Jurkat, Clone E6-1 (cell line): ENCODE measurements at regions not wholly inside any gene's neighbourhood (a gene's known extent, or its start where the extent isn't known, plus 50 kb on each side); places are given as distances from the start of the nearest gene placed in this dataset.
"Not testable (repeated sequence)": the region's sequence is repeated elsewhere in the genome, so short reads cannot be mapped to it uniquely, and the experiment has no call there.

Experiments used
- DNase-seq: peaks from one replicate; pipeline ENCODE4 v3.0.0-alpha.2; 2011; ENCODE audit warnings: low read depth, low spot score
- H3K4me3 ChIP-seq: 2 replicates; pipeline ENCODE4 v1.5.1; 2011; ENCODE audit warnings: mild to moderate bottlenecking, low read length, control low read depth, moderate library complexity

DNA sequence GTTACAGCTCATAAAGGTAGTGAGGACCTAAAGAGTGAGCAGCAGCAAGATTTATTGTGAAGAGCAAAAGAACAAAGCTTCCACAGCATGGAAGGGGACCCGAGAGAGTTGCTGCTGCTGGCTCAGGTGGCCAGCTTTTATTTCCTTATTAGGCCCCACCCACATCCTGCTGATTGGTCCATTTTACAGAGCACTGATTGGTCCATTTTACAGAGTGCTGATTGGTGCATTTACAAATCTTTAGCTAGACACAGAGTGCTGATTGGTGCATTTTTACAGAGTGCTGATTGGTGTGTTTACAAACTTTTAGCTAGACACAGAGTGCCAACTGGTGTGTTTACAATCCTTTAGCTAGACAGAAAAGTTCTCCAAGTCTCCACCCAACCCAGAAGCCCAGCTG, 256.2 kb upstream of the HTR1E start:
- H3K4me3 ChIP-seq = not testable (repeated sequence)

DNA sequence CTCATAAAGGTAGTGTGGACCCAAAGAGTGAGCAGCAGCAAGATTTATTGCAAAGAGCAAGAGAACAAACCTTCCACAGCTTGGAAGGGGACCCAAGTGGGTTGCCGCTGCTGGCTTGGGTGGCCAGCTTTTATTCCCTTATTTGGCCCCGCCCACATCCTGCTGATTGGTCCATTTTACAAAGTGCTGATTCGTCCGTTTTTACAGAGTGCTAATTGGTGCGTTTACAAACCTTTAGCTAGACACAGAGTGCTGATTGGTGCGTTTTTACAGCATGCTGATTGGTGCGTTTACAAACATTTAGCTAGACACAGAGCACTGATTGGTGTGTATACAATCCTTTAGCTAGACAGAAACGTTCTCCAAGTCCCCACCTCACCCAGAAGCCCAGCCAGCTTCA, 265.2 kb upstream of the HTR1E start:
- H3K4me3 ChIP-seq, DNase-seq: not testable (repeated sequence)

More for the DNA sequence above, 256.2 kb upstream of the HTR1E start:
- not testable (repeated sequence) for DNase-seq

DNA sequence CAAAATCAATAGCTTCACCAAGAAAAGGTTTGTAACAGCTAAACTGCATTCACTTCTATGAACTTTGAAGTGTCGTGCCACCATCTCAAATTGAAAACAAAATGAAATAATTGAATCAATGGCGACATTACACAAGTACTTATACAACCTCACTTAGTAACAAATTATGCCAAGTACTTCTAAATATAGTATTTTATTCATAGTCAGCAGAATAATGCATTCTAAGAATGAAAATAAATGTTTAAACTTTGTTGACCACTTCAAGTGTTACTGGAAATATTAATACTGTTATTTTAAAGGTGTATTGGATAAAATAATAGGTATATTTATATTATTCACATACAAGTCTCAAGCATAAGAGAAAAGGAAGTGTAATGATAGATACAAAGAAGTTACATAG, 280.1 kb upstream of the HTR1E start:
- H3K4me3 ChIP-seq = no peak overlapping the region
- no peak for DNase-seq

DNA sequence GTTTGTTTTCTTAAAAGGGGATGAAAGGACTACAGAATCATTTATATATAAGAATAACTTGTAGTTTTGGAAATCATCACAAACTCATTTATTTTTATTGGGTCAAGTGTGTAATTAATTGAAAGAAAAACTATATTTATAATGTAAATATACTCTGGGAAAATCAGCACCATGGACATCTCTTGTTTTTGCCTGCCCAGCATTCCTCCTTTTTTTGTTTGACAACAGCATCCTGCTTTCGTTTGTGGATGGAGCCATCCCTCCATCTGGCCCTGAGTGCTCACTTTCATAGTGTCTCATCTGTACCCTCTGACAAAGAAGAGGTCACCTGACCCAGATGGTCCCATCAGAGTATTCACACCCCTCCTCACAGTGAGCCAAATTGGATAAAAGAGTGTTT, 308.2 kb upstream of the HTR1E start:
- DNase-seq = no peak
- no peak overlapping the region for H3K4me3 ChIP-seq

DNA sequence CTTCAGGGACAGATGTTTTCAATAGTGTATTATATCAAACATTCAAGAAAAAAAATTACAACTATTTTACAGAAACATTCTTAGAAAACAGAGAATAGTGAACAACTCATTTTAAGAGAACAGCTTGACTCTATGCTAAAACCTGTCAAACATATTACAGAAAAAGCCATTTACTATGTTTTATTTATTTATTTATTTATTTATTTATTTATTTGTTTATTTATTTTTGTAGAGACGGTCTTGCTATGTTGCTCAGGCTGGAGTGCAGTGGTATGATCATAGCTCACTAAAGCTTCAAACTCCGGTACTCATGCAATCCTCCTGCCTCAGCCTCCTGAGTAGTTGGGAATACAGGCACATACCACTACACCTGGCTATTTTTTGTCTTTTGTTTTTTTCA, 317.9 kb upstream of the HTR1E start:
- no peak overlapping the region for H3K4me3 ChIP-seq
- no peak for DNase-seq

DNA sequence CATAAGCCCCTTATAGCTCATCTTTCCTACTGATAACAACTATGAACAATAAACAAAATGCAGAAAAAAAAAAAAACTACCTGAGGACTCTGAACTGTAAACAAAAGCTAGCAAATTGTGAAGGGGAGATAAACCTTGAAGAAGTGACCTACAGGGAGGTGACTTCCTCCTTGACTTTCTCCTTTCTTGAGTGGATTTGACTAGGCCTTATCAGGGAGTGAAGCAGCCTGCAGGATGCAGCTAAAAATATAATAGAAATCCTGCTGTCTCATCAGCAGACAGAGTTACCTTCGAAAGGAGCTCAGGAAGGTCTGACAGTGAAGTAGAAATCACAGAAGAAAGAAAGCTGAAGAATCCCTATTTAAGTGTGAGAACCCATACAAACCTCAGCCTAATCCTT, 322.0 kb upstream of the HTR1E start:
- H3K4me3 ChIP-seq = no peak overlapping the region
- no peak for DNase-seq

DNA sequence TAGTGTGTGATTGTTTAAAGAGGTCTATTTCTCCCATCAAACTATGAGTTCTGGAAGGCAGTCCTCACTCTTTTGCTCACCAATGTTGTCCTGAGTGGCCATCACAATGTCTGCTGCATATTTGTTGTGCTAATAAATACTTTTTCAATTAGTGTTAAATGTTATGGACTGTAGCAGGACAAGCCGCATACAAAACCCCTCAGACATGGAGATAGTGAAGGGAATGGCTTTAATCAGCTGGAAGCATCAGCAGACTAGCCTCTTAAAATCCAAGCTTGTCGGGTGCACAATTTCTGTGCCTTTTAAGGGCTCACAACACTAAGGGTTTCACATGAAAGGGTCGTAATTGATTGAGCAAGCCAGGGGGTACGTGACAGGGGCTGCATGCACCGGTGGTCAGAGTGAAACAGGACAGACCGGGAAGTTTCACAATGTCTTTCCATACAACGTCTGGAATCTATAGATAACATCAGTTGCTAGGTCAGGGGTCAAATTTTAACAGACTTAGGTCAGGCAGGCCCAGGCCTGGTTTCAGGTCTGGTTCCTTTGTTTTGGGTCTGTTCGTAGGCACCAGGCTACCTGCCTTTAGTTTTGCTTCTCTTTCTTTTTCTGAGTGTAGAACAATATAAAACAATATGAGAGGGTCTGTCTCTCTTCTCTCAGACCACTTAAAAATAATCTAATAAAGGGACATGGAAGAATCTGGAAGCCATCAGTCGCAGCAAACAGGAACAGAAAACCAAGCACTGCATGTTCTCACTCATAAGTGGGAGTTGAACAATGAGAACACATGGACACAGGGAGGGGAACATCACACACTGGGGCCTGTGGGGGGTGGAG, 327.6 kb upstream of the HTR1E start:
- no peak overlapping the region for H3K4me3 ChIP-seq
- no peak for DNase-seq

DNA sequence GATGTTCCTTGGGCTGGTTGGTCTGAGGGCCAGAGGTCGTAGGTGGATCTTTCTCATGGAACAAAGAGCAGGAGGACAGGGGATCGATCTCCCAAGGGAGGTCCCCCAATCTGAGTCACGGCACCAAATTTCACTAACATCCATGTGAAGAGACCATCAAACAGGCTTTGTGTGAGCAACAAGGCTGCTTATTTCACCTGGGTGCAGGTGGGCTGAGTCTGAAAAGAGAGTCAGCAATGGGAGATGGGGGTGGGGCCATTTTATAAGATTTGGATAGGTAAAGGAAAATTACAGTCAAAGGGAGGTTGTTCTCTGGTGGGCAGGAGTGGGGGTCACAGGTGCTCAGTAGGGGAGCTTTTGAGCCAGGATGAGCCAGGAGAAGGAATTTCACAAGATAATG, 334.0 kb upstream of the HTR1E start:
- not testable (repeated sequence) for DNase-seq, H3K4me3 ChIP-seq

DNA sequence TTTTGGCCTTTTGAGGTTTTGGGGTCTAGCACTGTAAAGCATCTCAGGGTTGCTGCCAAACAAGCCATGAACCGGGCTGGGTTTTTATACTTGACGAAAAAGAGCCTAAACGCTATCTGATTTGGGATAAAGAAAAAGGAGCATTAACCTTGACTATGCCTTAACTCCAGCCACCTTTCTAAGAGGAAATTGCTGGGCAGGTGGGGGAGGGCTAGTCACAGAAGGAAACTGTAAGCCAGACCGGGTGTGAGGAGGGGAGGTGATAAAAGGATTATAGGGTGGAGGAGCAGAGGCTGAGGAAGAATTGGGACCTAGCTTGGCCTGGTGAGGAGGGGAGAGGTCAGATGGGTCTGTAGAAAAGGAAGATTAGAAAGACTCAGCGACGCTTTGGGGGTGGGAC, 335.2 kb upstream of the HTR1E start:
- H3K4me3 ChIP-seq, DNase-seq: not testable (repeated sequence)

DNA sequence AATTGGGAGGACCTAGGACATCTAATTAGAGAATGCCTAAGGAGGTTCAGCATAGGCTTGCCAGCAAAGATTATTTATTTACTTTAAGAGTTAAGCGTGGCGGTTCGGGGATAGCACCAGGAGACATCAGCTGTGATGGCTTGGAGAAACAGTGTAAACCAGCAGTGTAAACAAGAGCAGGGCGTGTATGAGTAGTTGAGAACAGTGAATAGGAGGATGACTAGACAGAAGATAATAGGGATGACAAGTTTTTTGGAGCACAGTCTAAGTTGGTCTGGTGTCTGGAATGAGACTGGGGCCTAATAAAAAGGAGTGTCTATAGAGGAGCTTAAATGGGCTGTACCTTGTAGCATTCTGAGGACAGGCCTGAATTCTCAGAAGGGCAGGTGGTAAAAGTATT, 338.4 kb upstream of the HTR1E start:
- H3K4me3 ChIP-seq, DNase-seq: not testable (repeated sequence)

DNA sequence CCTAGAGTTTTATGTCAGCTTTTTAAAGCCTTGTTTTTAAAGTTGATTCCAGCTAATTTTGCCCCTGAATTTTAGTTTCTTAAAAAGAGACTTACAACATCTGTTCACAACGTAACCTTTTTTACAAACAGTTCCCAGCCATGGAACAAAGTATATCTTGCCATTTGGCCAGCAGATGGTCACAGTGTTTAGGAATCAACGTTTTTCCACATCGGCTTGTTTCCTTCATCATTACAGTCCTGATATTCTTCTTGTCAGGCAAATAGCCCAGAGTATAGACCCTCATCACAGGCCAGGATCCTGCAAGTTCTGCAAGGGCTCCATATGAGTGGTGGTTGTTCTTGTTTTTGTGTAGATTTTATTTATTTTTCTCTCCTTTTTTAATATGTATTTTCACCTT, 341.7 kb upstream of the HTR1E start:
- no peak overlapping the region for H3K4me3 ChIP-seq
- DNase-seq = no peak

DNA sequence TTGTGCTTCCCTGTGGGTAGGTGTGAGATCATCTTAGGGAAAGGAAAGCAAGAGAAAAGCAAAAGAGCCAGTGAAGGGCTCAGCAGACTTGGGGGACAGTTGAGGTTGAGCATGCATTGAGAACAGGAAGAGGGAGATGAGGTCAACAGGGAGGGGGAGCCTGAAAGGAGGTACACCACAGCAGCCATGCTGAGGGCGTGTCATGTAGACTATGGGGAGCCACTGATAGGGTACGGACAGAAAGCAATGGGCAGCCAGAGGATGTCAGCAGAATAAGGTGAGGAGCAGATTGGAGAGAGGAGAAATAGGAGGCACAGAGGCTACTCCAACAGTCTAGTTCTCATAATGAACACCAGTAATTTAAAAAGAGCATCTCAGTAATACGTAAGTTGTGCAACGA, 351.1 kb upstream of the HTR1E start:
- no peak for DNase-seq
- no peak overlapping the region for H3K4me3 ChIP-seq

DNA sequence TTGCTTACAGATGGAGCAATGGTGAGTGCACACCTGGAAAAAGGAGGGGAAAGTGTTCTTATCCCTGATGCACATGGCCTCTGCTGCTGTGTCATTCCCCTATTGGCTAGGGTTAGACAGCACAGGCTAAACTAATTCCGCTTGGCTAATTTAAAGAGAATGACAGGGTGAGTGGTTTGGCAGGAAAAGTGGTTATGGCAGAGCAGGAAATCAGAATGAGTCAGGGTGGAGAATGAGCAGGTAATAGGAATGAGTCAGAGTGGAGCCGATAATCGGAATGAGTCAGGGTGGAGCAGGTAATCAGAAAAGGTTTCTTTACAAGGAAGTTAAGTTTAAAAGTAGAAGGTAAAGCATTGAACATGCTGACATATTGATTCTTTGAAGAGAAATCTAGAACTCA, 355.5 kb upstream of the HTR1E start:
- H3K4me3 ChIP-seq = no peak overlapping the region
- no peak for DNase-seq

DNA sequence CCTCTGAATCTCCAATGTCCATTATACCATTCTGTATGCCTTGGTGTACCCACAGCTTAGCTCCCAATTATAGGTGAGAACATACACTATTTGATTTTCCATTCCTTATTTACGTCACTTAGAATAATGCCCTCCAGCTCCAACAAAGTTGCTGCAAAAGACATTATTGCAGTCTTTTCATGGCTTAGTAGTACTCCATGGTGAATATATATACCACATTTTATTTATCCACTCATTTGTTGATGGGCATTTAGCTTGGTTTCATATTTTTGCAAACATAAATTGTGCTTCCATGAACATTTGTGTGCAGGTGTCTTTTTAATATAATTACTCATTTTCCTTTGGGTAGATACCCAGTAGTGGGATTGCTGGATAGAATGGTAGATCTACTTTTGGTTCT, 374.1 kb upstream of the HTR1E start:
- DNase-seq = no peak
- H3K4me3 ChIP-seq = no peak overlapping the region

DNA sequence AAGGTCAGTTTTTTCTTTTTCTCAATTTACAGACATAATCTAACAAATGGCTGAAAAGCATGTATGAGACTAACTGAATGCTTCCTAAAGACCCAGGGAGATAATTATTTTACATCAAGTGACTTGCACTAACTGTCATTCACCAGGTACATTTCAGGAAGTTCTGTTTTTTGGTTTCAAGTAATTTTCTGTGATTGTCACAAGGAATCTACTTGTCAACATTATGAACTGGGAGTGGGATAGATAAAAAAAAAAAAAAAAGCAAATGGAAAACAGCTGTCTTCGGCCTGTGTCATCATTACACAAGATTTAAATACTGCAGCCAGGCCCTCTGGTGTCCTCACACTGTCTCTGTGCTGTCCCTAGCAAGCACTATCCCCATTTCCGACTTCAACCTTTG, 379.0 kb upstream of the HTR1E start:
- no peak overlapping the region for H3K4me3 ChIP-seq
- DNase-seq = no peak

DNA sequence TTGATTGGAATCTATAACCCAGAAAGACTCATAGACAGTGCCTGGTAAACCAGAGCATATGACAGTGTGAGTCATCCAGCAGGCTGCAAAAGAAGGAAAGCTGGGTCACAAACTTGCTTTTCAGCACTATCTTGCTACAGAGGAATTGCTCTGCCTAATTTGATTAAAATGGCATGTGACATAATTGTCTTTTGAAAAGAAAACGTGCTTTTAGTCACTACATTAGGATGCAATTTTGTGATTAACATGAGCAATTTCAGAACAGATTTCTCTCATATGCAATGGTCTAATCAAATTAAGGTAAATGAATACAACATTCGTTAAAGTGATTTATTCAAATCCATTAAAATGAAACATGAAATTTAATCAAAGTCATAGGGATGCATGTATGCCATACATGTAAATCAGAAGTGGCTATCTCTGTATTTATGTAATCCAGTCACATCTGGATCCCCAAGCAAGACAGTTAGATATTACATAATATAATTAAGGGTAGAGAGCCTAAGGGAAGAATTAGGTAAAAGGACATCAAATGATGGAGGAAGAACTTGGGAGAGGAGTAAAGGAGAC, 400.0 kb upstream of the HTR1E start:
- H3K4me3 ChIP-seq = no peak overlapping the region
- DNase-seq = no peak

DNA sequence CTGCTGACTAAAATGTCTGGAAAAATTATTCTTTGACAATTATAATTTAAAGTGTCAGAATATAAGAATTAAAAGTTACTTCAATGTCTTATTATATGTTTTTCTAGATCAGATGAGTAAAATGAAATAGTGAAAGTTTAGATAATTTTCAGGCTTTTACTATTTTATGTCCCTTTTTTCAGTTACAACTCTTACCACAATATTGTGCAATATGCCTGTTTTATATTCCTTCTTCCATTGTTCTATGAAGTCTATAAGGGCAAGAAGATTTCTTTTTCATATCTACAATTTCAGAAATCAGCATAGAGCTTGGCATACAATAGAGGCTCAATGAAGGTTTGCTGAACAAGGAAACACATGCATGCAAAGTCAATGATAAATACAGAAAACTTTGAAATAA, 401.2 kb upstream of the HTR1E start:
- DNase-seq = no peak
- no peak overlapping the region for H3K4me3 ChIP-seq

DNA sequence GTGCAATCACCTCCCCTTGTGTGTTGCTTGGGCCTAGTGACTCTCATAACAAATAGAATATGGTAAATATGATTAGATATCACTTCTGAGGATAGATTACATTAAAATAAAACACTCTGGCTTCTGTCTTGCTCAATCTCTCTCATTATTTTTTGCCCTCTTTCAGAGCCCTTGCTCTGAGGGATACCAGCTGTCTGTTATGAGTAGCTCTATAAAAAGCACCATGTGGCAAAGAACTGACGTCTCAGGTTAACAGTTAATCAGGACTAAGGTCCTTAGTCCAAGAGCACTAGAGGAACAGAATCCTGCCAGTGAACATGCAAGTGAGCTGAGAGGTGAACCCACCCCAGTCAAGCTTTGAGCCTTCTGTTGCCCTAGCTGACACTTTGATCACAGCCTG, 402.2 kb upstream of the HTR1E start:
- DNase-seq = no peak
- H3K4me3 ChIP-seq = no peak overlapping the region

DNA sequence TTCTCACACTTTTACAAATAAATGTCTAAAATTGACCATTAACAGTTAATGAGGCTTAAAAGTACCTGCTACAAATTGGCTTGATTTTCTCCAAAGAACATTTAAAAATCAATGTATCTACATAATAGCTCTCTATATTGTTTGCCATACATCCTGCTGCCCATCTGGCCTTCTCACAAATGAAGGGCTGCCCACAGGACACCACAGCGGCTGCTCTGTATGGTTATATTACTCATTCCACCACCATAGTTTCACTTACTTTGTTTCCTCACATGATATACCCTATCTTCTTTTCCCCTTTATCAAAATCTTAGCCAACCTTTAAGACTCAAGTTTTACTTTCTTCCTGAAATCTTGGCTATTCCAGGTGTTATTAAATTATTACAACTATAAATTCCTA, 407.7 kb upstream of the HTR1E start:
- H3K4me3 ChIP-seq = no peak overlapping the region
- no peak for DNase-seq

DNA sequence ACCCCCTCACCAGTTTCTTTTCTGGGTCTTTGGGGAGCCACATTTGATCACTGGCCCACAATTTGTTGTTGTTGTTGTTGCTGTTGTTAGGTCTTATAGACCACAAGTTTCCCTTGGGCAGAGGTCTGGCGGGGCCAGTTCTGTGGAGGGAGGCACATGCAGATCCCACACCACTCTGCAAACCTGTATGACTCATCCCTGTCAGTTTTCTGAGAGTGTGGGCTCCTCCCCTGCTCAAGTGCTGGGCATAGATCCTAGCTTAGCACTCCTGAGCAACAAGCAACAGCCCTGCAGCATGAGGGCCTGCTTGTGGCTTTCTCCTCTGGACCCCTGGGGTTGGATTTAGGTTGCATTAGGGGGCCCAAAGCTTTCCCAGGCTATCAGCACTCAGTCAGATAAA, 411.1 kb upstream of the HTR1E start:
- H3K4me3 ChIP-seq = no peak overlapping the region
- DNase-seq = no peak

DNA sequence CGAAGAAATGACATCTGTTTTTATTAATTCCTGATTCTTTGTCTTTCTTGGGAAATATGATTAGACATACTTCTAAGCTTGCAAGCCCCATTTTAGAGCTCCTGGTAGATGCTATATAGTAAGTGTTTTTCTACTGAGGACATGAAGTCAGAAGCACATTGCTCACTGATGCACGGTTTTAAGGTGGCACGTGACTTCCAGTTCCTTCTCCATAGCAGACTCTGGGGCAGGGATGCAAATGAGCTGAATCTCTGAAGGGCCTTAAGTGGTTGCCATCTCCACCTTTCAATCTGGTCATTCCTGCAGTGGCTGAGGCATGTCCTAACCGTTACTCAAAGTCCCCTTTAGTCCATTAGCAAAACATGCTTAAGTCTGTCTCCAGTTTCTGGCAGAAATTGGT, 421.2 kb upstream of the HTR1E start:
- H3K4me3 ChIP-seq = no peak overlapping the region
- DNase-seq = no peak
